ENCODE measurements at regions not wholly inside any gene's neighbourhood (a gene's known extent, or its start where the extent isn't known, plus 50 kb on each side); places are given as distances from the start of the nearest gene placed in this dataset.

DNA sequence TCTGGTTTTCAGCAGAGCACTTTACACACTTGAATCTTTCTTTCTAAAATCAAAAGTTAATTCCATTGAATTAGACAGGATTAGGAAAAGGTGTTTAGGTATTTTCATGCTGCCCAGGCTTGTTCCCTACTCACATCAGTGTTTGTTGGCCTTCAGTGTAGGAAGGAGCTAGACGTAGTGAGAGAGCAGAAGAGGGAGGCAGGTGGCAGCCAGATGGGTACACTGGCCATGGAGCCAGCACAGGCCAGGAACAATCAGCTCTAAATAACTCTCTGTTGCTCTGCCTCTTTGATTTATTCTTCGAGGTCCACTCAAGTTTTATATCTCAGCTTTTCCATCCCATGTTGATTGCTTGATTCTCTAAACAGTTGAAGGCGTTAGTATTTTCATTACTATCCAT is 529.6 kb downstream of the PSAT1 start:
- TF ChIP-seq ZC3H11A (IDR thresholded peaks at IDR 0.05) (no peak), RAD21 (conservative IDR thresholded peaks at IDR 0.05 in 1 of 2, IDR thresholded peaks at IDR 0.05 in 1 of 2) (no peak), HOXB13 (CRISPR knock-in tag; IDR thresholded peaks at IDR 0.05; ENCODE audit: low read depth) (no peak), ZNF302 (CRISPR knock-in tag; IDR thresholded peaks at IDR 0.05) (no peak)
- TF ChIP-seq, protein P1, sequence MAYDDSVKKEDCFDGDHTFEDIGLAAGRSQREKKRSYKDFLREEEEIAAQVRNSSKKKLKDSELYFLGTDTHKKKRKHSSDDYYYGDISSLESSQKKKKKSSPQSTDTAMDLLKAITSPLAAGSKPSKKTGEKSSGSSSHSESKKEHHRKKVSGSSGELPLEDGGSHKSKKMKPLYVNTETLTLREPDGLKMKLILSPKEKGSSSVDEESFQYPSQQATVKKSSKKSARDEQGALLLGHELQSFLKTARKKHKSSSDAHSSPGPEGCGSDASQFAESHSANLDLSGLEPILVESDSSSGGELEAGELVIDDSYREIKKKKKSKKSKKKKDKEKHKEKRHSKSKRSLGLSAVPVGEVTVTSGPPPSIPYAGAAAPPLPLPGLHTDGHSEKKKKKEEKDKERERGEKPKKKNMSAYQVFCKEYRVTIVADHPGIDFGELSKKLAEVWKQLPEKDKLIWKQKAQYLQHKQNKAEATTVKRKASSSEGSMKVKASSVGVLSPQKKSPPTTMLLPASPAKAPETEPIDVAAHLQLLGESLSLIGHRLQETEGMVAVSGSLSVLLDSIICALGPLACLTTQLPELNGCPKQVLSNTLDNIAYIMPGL (CRISPR knock-in tag; IDR thresholded peaks at IDR 0.05; ENCODE audit: borderline replicate concordance) = no peak
- TF ChIP-seq, protein P2, sequence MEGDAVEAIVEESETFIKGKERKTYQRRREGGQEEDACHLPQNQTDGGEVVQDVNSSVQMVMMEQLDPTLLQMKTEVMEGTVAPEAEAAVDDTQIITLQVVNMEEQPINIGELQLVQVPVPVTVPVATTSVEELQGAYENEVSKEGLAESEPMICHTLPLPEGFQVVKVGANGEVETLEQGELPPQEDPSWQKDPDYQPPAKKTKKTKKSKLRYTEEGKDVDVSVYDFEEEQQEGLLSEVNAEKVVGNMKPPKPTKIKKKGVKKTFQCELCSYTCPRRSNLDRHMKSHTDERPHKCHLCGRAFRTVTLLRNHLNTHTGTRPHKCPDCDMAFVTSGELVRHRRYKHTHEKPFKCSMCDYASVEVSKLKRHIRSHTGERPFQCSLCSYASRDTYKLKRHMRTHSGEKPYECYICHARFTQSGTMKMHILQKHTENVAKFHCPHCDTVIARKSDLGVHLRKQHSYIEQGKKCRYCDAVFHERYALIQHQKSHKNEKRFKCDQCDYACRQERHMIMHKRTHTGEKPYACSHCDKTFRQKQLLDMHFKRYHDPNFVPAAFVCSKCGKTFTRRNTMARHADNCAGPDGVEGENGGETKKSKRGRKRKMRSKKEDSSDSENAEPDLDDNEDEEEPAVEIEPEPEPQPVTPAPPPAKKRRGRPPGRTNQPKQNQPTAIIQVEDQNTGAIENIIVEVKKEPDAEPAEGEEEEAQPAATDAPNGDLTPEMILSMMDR (IDR thresholded peaks at IDR 0.05) = no peak
